Mononuclear cell (primary cell): ENCODE measurements at regions not wholly inside any gene's neighbourhood (a gene's known extent, or its start where the extent isn't known, plus 50 kb on each side); places are given as distances from the start of the nearest gene placed in this dataset.

ENCODE experiments used
- H3K27me3 ChIP-seq: 2 replicates; pipeline ENCODE4 v1.6.0; 2011; ENCODE audit warnings: low read length, control low read depth; ENCODE audit not compliant: insufficient read depth
- H3K4me1 ChIP-seq: 2 replicates; pipeline ENCODE4 v1.5.1; 2011; ENCODE audit warnings: mild to moderate bottlenecking, low read length, control low read depth; ENCODE audit not compliant: insufficient read depth
- H3K4me3 ChIP-seq: 2 replicates; pipeline ENCODE4 v1.5.1; 2011; ENCODE audit warnings: mild to moderate bottlenecking, low read length, moderate library complexity
- H3K9me3 ChIP-seq: 2 replicates; pipeline ENCODE4 v1.5.1; 2011; ENCODE audit warnings: low read depth, mild to moderate bottlenecking, control low read depth, low read length

DNA sequence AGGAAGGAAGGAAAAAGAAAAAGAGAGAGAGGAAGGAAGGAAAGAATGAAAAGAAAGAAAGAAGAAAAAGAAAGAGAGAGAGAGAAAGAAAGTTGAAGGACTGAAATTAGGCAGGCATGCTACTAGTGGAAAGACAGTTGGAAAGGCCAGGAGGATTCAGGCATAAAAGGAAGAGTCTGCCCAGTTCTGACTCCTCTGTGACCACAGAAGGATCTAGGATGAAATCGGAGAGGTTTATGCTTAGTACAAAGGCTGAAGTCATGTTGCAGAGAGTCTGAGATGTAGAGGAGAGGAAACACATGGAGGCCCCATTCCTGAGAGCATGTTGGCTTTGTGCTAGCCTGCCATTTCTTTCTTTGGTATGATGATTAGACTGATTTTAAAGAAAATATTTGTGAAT is 246.5 kb upstream of the ARGLU1 start:
- H3K4me3 ChIP-seq: no peak overlapping the region
- H3K27me3 ChIP-seq: no peaks in the 10 kb centered on the region
- H3K4me1 ChIP-seq: no peaks in the 10 kb centered on the region
- H3K9me3 ChIP-seq: no peaks in the 10 kb centered on the region

DNA sequence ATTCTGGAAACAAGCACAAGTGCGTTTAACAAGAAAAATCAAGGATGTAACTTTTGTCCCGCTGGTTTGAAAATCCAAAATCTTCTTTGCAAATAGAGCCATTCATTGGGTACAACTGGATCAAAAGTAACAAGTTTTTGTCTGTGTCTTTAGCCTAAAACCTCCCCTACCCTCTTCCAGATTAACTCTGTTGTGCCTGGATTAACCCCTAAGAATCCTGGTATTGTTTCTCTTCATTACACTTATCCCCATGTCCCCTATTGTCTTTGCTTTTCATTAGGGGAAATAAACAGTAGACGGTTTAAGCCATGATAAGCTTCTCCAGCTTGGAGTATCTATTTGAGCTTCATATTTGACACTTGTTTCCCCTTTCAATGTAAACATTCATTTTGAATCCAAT is 242.1 kb upstream of the ARGLU1 start:
- Histone ChIP-seq H3K9me3 (no peaks in the 10 kb centered on the region), H3K4me3 (no peak overlapping the region), H3K27me3 (no peaks in the 10 kb centered on the region), H3K4me1 (no peaks in the 10 kb centered on the region)

DNA sequence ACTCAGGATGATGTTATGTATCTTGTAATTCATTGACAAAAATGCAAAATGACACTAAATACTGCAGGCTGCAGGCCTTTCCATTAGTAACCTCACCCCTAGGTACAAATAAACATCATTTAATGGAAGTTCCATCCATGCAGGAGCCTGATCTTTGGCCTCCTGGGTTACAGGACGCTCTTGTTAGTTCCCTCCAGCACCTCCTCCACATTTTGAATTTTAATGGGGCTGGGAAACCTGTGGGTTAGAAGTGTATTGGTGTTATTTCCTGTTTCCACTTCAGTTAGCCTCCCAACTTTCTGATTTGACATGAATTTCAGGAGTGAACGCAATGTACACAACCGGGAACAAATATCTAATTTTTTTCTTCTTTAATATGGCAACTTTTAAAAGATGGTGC is 237.1 kb upstream of the ARGLU1 start:
- H3K9me3 ChIP-seq: no peaks in the 10 kb centered on the region
- no peaks in the 10 kb centered on the region for H3K27me3 ChIP-seq
- no peak overlapping the region for H3K4me3 ChIP-seq
- H3K4me1 ChIP-seq: no peaks in the 10 kb centered on the region

DNA sequence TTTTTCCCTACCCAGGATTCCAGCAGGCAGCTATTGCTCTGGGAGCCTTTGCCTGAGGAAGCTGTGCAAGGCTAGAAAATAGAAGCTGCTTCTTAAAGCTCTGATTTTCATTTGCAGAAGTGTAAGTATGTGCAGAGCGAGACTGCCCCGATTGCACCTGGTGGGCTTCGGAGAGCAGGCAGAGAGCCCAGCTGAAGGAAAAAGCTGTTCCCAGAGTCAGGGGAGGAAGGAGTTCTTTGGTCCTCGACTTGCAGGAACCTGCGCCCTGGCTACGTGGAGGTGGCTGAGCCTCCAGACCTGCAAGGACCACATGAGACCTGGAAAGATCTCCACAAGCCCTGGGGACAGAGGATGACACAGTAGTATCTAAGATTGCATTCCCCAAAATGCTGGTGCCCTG is 235.0 kb upstream of the ARGLU1 start:
- H3K4me1 ChIP-seq: no peaks in the 10 kb centered on the region
- H3K27me3 ChIP-seq: no peaks in the 10 kb centered on the region
- no peaks in the 10 kb centered on the region for H3K9me3 ChIP-seq
- H3K4me3 ChIP-seq: no peak overlapping the region

DNA sequence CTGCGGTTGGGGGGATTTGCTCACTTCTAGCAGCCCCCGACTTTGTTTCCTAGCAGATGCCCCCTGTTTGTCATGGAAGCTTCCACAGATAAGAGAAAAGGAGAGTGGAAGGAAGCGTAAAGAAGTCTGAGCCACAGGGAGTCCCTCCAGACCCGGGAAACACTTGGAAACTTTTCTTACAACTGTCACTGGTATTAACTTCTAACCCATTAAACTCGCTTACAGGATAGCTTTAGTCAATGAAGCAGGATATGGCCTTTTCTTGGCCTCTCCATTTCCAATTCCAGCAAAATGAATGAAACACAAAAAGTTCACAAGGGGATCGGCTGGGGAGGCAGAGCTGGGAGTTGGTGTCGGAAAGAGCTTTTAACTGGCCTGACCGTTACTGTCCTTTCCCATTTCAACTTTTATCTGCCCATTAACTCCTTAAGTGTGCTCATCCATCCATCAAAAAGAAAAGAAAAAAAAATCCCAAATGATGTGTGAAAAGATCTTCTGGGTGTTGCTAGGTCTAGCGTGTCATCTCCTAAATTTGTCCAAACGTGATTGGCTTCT is 231.9 kb upstream of the ARGLU1 start:
- H3K9me3 ChIP-seq: no peaks in the 10 kb centered on the region
- peaks cover 4% of the 10 kb centered on the region for H3K4me1 ChIP-seq
- no peaks in the 10 kb centered on the region for H3K27me3 ChIP-seq
- H3K4me3 ChIP-seq: no peak overlapping the region

DNA sequence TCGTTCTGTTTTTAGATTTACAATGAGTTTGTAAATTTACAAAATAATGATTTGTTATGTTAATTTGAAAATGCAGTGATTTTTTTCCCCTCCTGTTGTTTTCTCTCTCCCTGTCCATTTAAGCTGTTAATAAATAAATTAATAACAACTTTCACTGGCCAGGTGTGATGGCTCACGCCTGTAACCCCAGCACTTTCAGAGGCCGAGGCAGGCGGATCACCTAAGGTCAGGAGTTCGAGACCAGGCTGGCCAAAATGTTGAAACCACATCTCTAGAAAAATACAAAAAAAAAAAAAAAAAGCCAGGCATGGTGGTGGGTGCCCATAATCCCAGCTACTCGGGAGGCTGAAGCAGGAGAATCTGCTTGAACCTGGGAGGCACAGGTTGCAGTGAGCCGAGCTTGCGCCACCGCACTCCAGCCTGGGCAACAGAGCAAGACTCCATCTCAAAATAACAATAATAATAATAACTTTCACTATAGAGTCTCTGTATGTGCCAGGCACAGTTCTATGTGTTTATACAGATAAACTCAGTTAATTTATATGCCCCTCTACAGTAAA is 229.2 kb upstream of the ARGLU1 start:
- no peaks in the 10 kb centered on the region for H3K27me3 ChIP-seq
- H3K4me3 ChIP-seq: no peak overlapping the region
- H3K4me1 ChIP-seq: peaks cover 4% of the 10 kb centered on the region
- no peaks in the 10 kb centered on the region for H3K9me3 ChIP-seq

DNA sequence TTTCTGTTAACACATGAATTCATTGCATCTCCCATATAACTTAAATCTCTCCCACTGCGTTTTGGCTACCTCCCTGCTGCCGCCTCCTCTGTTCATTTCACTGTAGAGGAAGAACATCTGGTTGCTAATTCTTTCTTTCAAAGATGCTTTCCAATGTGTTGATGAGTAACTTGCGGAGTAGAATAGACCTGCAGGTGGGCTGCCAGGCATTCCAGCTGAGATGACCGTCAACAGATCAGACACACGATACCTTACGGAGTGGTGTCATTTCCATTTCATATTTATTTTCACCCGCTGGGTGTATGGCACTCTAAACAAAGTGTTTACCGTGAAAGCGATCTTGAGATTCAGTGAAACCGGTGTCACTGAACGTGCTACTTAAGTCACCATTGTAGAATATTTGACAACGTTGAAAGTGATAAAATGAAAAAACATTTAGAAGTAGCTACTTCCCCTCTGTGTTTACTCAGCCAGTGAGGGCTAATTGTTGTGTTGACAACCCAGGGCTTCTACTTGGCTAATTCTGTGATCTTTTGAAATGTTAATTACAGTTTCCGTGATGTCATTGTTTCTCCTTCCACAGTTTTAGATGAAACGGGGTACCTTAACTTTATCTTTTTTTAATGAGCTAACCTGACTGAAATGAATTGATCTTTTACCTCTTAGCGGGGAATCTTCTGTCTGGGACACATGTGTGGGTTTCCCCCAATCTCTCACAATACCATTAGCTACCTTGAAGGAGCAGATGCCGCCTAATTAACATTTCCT is 228.5 kb upstream of the ARGLU1 start:
- Histone ChIP-seq H3K4me1 (peaks cover 4% of the 10 kb centered on the region), H3K9me3 (no peaks in the 10 kb centered on the region), H3K27me3 (no peaks in the 10 kb centered on the region), H3K4me3 (no peak overlapping the region)

DNA sequence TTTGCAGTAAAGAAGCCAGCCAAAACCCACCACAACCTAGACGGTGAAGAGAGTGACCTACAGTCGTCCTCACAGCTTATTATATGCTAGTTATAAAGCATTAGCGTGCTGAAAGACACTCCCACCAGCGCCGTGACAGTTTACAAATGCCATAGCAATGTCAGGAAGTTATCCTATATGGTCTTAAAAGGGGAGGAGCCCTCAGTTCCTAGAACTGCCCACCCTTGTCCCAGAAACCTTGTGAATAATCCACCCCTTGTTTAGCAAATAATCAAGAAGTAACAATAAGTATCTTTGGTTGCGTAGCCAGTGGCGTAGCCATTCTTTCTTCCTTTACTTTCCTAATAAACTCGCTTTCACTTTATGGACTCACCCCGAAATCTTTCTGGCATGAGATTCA is 227.9 kb upstream of the ARGLU1 start:
- H3K4me1 ChIP-seq: peaks cover 4% of the 10 kb centered on the region
- no peaks in the 10 kb centered on the region for H3K9me3 ChIP-seq
- no peaks in the 10 kb centered on the region for H3K27me3 ChIP-seq
- H3K4me3 ChIP-seq: no peak overlapping the region

DNA sequence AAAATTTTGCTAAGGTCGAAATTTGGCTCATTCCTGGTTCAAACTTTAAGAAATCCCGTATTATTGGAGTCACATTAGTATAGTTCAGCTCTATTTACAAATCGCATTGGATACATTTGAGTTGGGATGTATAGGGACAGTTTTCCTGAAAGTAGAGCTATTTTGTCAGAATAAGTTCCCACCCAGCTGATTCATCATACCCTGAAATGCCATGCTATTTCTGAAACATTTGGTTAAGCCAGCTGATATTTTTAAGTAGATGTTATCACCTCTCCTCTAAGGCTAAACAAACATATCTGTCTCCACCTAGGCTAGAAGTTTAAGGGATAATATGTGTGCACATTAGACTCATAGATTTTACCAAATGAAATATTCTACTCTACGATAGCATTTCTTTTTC is 226.2 kb upstream of the ARGLU1 start:
- Histone ChIP-seq H3K4me1 (peaks cover 4% of the 10 kb centered on the region), H3K9me3 (no peaks in the 10 kb centered on the region), H3K27me3 (no peaks in the 10 kb centered on the region), H3K4me3 (no peak overlapping the region)

DNA sequence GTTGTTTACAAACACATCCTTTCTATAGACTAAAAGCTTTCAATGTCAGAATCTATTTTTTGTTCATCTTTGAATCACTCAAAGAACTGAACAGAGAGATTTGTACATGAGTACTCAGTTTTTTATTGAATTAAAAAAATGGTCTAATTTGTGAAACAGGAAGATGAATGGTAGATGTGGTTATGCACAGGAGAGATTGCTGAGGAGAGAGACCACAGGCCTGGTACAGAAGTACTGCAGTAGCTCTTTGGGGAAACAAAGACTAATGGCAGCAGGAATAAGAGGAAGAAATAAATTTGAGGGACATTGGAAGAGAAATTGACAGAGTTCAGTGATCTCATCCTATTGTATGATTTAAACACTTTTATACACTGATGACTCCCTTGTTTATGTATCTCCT is 222.0 kb upstream of the ARGLU1 start:
- no peaks in the 10 kb centered on the region for H3K9me3 ChIP-seq
- H3K4me3 ChIP-seq: no peak overlapping the region
- H3K4me1 ChIP-seq: no peaks in the 10 kb centered on the region
- H3K27me3 ChIP-seq: no peaks in the 10 kb centered on the region

DNA sequence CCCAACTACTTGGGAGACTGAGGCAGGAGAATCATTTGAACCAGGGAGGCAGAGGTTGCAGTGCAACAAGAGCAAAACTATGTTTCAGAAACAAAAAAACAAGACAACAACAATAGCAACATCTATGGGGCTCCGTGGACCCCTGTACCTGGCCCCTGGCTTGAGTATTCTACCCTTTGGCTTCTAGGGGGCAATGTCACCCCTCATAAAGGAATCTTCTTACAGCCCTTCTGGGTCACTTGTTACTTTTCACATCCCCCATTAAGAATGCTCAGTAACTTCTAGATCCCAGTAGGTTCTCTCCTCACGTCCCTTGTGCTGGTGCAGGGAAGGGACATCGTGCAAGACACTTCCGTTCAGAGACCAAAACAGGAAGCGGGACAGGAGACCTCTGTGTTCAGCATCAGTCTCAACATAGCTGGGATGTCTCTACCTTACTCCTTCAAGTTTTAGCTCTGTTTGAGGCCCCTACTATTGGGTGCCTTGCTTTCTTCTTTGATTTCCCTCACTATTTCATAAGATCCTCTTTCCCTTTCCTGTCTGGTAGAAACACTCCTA is 218.1 kb upstream of the ARGLU1 start:
- Histone ChIP-seq H3K27me3 (no peaks in the 10 kb centered on the region), H3K4me1 (no peaks in the 10 kb centered on the region), H3K9me3 (no peaks in the 10 kb centered on the region), H3K4me3 (no peak overlapping the region)

DNA sequence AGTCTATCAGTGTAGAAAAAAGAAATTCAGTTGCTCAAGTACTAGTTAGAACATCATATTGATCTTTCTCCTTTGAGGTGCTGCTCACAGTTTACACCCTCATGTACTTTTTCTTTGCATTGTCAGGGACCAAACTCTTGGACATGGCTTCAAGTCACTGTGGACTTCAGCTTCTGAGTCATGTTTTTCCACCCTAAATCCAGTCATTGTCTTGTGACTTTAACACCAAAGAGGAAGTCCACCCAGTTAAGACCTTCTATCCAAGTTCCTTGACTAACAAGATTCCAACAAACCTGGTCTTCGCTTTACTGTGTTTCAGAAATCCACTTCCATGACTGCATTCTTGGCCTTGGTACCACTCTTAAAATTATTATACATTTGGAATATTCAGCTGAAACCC is 206.7 kb upstream of the ARGLU1 start:
- H3K9me3 ChIP-seq: no peaks in the 10 kb centered on the region
- no peak overlapping the region for H3K4me3 ChIP-seq
- H3K27me3 ChIP-seq: no peaks in the 10 kb centered on the region
- no peaks in the 10 kb centered on the region for H3K4me1 ChIP-seq

DNA sequence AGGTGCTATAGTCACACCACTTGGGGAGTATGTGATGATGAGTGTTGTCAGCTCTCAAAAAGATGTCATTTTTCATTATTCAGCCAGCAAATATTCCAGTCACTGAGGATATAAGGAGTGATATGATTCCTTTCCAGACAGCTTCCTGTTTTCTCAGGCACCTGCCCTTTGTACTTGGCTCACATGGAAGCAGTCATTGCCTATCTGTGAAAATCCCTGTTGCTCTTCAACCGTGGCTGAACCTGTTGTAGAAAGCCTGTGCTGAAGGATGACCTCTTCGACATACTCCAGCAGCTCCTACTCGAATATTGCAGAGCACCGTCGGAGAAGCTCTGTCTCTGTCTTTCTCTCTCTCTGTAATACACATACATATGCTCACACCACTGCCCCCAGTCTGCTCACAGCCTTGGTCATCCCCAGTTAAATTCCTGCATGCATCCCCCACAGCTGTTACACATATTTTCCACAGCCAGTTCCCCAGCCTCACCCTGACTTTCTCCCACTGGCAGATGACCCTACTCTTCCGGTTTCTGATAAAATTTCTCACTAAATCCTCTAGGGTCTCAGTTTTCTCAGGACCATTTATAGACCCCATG is 204.2 kb upstream of the ARGLU1 start:
- Histone ChIP-seq H3K9me3 (peaks cover 5% of the 10 kb centered on the region), H3K4me1 (no peaks in the 10 kb centered on the region), H3K27me3 (no peaks in the 10 kb centered on the region), H3K4me3 (no peak overlapping the region)

DNA sequence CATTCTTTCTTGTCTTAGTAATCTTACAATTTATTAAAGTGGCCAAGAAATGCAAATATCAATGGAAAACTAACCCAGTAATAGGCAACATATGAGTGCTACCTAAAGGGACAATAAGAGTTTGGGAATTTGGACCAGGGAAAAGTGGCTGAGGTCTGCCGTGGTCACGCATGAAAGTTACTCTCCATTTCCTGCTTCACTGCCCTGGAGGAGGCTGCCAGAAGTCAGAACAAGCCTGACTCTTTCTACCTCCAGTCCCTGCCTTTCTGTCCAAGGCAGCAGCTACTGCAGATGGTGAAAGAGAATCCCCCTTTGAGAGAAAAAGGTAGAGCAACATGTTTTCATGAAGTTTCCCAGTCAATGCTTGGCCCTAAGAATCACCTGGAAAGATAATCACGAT is 201.1 kb upstream of the ARGLU1 start:
- peaks cover 5% of the 10 kb centered on the region for H3K9me3 ChIP-seq
- no peaks in the 10 kb centered on the region for H3K4me1 ChIP-seq
- H3K4me3 ChIP-seq: no peak overlapping the region
- H3K27me3 ChIP-seq: no peaks in the 10 kb centered on the region

DNA sequence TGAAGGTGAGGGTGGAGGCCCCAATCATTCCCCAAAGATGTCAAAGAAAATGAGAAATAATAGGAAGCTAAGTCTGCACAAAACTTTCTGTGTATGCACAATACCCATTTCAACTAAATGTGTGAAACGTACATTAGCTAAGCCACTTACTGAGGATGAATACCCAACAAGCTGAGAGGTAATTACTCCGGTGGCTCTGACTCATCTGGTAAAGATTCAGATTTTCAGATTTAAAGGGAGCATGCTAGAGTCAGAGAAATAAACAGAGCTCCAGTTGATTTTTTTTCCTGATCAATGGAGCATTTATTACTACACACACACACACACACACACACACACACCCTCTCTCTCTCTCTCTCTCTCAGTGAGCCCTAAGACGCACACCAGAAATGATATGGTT is 194.8 kb upstream of the ARGLU1 start:
- H3K4me1 ChIP-seq: no peaks in the 10 kb centered on the region
- peaks cover 5% of the 10 kb centered on the region for H3K9me3 ChIP-seq
- no peak overlapping the region for H3K4me3 ChIP-seq
- no peaks in the 10 kb centered on the region for H3K27me3 ChIP-seq
